ENCODE measurements at regions not wholly inside any gene's neighbourhood (a gene's known extent, or its start where the extent isn't known, plus 50 kb on each side); places are given as distances from the start of the nearest gene placed in this dataset.

DNA sequence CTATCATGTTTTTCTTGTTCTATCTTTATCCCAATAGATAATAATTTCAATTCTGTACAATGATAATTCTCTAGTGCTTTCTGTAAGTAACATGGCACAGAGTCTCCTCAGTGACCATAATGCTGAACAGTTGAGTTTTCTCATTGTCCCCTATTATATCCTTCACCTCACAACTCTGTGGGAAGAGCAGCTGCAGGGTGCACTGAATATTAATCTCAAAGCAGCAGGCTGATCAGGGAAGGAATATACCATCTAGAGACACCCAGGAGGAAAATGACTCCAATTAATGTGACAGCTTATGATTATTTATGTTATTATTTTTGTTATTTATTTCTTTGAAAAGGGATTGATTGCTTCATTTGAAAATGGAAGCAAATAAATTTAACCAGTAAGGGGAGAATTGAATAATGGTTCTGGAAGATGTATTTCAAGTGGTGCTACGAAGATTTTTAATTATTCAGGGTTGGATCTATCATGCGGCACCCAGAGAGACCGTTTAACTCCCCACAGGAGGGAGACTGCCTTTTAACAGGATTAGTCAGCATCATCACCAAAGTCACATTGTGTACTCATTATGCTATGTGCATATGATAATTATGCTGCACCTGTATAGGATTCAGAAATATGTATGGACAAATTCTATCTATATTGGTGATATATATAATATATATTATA is 1015.7 kb upstream of the GOT2 start:
- Histone ChIP-seq H3K27ac (ENCODE audit: extremely low read depth, low read depth, low read length) (no peak overlapping the region), H4K20me1 (replicated peaks; ENCODE audit: control insufficient read depth, insufficient read depth, low read length) (no peaks in the 10 kb centered on the region), H2AFZ (ENCODE audit: low read depth, low read length) (no peak overlapping the region), H3K9me1 (ENCODE audit: control insufficient read depth, insufficient read depth, low read length) (no peaks in the 10 kb centered on the region), H3K4me1 (replicated peaks in 1 of 2; ENCODE audit: control insufficient read depth in 2 of 2, insufficient read depth in 2 of 2, low read length in 2 of 2) (no peaks in the 10 kb centered on the region), H3K4me2 (ENCODE audit: insufficient read depth, low read length) (no peak overlapping the region), H3K4me3 (no peak overlapping the region), H3K9me3 (replicated peaks; ENCODE audit: control insufficient read depth, insufficient read depth, low read depth, low read length) (no peaks in the 10 kb centered on the region), H3K79me2 (ENCODE audit: control insufficient read depth, insufficient read depth, low read length) (no peaks in the 10 kb centered on the region), H3K9ac (ENCODE audit: insufficient read depth in 1 of 2, low read depth in 2 of 2, low read length in 2 of 2) (no peak overlapping the region), H3K27me3 (ENCODE audit: control insufficient read depth in 2 of 2, insufficient read depth in 2 of 2, low read length in 2 of 2) (no peaks in the 10 kb centered on the region), H3K36me3 (ENCODE audit: control insufficient read depth, insufficient read depth, low read length) (no peaks in the 10 kb centered on the region)
- no peak for FAIRE-seq
- ChIA-PET POLR2A (no interaction called here), CTCF (ENCODE audit: low intra/inter-chr PET ratio) (no interaction called here)
- no peak for ATAC-seq
- intact Hi-C loops (cut with micrococcal nuclease): no loop called here
- TF ChIP-seq ELK3 (CRISPR knock-in tag; IDR thresholded peaks at IDR 0.05) (no peak), ZNF764 (CRISPR knock-in tag; IDR thresholded peaks at IDR 0.05; ENCODE audit: low read depth) (no peak), BMI1 (IDR thresholded peaks at IDR 0.05; ENCODE audit: low read length) (no peak), SMARCB1 (IDR thresholded peaks at IDR 0.05; ENCODE audit: insufficient read length, low read depth) (no peak), ZNF324 (CRISPR knock-in tag; IDR thresholded peaks at IDR 0.05) (no peak), ZNF124 (CRISPR knock-in tag; IDR thresholded peaks at IDR 0.05) (no peak), SP2 (IDR thresholded peaks at IDR 0.05; ENCODE audit: extremely low read depth, low read depth, low read length, poor library complexity, severe bottlenecking) (no peak), MIER1 (IDR thresholded peaks at IDR 0.05; ENCODE audit: low read depth) (no peak), ZNF707 (CRISPR knock-in tag; conservative IDR thresholded peaks at IDR 0.05) (no peak), HNRNPL (IDR thresholded peaks at IDR 0.05; ENCODE audit: low read depth, low read length) (no peak), POLR3G (IDR thresholded peaks at IDR 0.05; ENCODE audit: extremely low read depth, insufficient read length, insufficient replicate concordance) (no peak), POLR3A (IDR thresholded peaks at IDR 0.05; ENCODE audit: borderline replicate concordance, extremely low read depth, insufficient read depth, insufficient read length) (no peak), ATF7 (IDR thresholded peaks at IDR 0.05) (no peak), ILK (tag; IDR thresholded peaks at IDR 0.05; ENCODE audit: borderline replicate concordance, low read depth) (no peak), CBFA2T3 (IDR thresholded peaks at IDR 0.05) (no peak), PCBP1 (IDR thresholded peaks at IDR 0.05; ENCODE audit: low read depth, low read length, poor library complexity, severe bottlenecking) (no peak), RAD51 (IDR thresholded peaks at IDR 0.05; ENCODE audit: borderline replicate concordance, low read depth) (no peak), CBX5 (IDR thresholded peaks at IDR 0.05; ENCODE audit: borderline replicate concordance, low read depth) (no peak)
- TF ChIP-seq, protein P1, sequence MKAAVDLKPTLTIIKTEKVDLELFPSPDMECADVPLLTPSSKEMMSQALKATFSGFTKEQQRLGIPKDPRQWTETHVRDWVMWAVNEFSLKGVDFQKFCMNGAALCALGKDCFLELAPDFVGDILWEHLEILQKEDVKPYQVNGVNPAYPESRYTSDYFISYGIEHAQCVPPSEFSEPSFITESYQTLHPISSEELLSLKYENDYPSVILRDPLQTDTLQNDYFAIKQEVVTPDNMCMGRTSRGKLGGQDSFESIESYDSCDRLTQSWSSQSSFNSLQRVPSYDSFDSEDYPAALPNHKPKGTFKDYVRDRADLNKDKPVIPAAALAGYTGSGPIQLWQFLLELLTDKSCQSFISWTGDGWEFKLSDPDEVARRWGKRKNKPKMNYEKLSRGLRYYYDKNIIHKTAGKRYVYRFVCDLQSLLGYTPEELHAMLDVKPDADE (conservative IDR thresholded peaks at IDR 0.05; ENCODE audit: control insufficient read depth, low read depth, low read length): no peak
- no peak for DNase-seq (ENCODE audit: extremely low read depth in 1 of 4, low spot score in 3 of 4)
- 12% methylated on average over 3 of the region's 3 CpGs for WGBS (ENCODE audit: insufficient coverage, low coverage, missing lambda C conversion rate)
- BruUV-seq (replicated peaks): no TSS peak
- in situ Hi-C loops (cut with MboI): no loop called here
